ENCODE measurements at regions not wholly inside any gene's neighbourhood (a gene's known extent, or its start where the extent isn't known, plus 50 kb on each side); places are given as distances from the start of the nearest gene placed in this dataset.

DNA sequence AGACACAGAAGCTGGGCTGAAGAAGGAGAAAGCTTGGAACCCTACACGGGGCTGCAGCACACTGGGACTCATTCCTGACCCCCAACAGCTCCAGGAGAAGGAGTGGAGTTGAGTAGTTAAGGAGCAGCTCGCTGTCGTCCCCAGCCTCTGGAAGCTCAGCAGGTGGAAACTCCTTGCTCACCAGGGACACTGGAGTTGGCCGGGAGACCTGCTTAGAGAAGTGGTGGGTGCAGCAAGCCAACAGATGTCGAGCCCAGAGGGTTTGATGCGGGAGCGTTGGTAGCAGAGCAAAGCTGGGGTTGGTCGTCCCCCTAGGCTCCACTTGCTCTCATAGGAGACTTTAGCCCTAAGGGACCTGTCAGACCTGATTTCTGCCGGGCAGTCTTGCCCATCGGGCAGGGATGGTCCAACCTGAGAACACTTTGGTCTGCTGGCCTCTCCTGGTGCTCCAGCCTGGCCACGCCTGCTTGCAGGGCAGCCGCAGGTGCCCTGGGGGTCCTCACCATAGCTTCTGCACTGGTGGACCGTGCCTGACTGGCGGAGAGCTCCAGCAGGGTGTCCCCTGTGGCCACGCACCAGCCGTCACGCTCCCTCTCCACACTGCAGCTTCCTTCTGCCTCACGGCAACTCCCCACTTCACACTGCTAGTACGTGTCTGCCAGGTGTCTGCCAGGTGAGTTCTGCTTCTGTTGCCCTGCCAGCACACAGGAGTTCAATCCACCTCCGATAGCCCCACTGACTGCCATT is 353.7 kb downstream of the GASK1B start:
- no peak overlapping the region for H3K27ac ChIP-seq
- H3K79me2 ChIP-seq (ENCODE audit: insufficient read depth, low read depth), result no peaks in the 10 kb centered on the region
- no peaks in the 10 kb centered on the region for H3K36me3 ChIP-seq (ENCODE audit: insufficient read depth)
- H3K27me3 ChIP-seq (ENCODE audit: insufficient read depth, low read depth), result no peaks in the 10 kb centered on the region
- no peaks in the 10 kb centered on the region for H3K4me1 ChIP-seq (ENCODE audit: low read depth, poor library complexity, severe bottlenecking)
- no peak for TF ChIP-seq CTCF (conservative IDR thresholded peaks at IDR 0.05; ENCODE audit: low read depth, low read length)
- H3K4me2 ChIP-seq, result no peak overlapping the region
- H2AFZ ChIP-seq (ENCODE audit: low read depth), result no peak overlapping the region
- no peaks in the 10 kb centered on the region for H4K20me1 ChIP-seq (ENCODE audit: insufficient read depth)
- no peak overlapping the region for H3K9ac ChIP-seq
- H3K4me3 ChIP-seq (IDR thresholded peaks at IDR 0.05; ENCODE audit: insufficient read depth, low read depth, low read length), result no peak overlapping the region

DNA sequence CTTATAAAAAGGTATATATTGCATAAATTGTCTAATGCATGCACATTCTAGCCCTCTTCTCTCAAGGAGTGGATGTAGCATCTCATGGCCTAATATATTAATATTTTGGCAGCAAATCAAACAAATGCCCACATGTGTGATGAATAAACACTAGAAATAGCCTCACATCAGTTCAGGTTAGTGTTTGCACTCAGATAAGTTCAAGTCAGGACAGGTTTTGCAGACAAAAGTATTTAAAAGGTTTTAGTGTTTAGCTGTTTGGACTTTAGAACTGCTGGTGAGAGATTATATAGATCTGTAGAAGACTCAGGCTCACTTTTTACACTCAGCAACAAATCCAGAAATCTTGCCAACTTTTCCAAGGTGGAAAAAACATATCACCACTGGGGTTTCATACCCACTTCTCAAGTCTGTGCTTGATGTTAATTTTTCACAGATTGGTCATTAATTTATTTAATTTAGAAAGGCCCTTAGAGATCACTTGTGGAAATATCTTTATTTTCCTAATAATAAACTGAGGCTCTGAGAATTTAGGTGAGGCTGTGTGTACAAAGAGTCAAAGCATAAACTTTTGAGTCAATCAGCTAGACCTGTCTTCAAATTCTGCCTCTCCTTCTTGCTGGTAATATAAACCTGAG is 362.6 kb downstream of the GASK1B start:
- Histone ChIP-seq H3K4me3 (IDR thresholded peaks at IDR 0.05; ENCODE audit: insufficient read depth, low read depth, low read length) (no peak overlapping the region), H3K9ac (no peak overlapping the region), H3K36me3 (ENCODE audit: insufficient read depth) (no peaks in the 10 kb centered on the region), H3K79me2 (ENCODE audit: insufficient read depth, low read depth) (no peaks in the 10 kb centered on the region), H4K20me1 (ENCODE audit: insufficient read depth) (no peaks in the 10 kb centered on the region), H3K4me1 (ENCODE audit: low read depth, poor library complexity, severe bottlenecking) (no peaks in the 10 kb centered on the region), H3K27ac (no peak overlapping the region), H3K4me2 (no peak overlapping the region), H3K27me3 (ENCODE audit: insufficient read depth, low read depth) (no peaks in the 10 kb centered on the region), H2AFZ (ENCODE audit: low read depth) (no peak overlapping the region)
- no peak for TF ChIP-seq CTCF (conservative IDR thresholded peaks at IDR 0.05; ENCODE audit: low read depth, low read length)

DNA sequence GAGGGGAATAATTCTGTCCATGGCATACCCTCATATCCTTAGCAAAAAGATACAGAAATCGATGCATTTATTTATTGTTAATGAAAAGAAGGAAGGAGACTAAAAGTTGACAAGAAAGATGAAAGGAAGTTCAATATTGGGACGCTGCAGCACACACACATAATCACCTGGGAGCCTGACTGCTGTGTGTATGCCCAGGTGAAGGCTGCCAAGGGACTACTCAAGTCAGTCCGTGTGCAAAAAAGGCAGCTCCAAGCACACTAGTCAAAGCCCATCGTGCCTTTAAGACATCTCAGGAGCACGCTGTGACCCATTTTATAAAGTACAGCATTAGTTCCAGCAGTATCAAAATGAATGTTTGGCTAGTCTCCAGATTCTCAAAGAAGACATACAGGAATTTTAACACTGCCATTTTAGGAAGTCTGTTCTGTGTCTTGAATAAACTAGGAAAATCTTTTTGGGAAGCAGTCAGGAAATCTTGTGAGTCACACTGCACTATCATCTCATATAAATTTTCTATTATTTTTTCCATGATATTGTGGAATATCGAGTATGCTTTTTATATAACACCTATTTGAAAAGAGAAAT is 363.9 kb downstream of the GASK1B start:
- Histone ChIP-seq H3K27me3 (ENCODE audit: insufficient read depth, low read depth) (no peaks in the 10 kb centered on the region), H4K20me1 (ENCODE audit: insufficient read depth) (no peaks in the 10 kb centered on the region), H3K9ac (no peak overlapping the region), H3K36me3 (ENCODE audit: insufficient read depth) (no peaks in the 10 kb centered on the region), H3K79me2 (ENCODE audit: insufficient read depth, low read depth) (no peaks in the 10 kb centered on the region), H3K4me3 (IDR thresholded peaks at IDR 0.05; ENCODE audit: insufficient read depth, low read depth, low read length) (no peak overlapping the region), H3K27ac (no peak overlapping the region), H3K4me1 (ENCODE audit: low read depth, poor library complexity, severe bottlenecking) (no peaks in the 10 kb centered on the region), H2AFZ (ENCODE audit: low read depth) (no peak overlapping the region), H3K4me2 (no peak overlapping the region)
- TF ChIP-seq CTCF (conservative IDR thresholded peaks at IDR 0.05; ENCODE audit: low read depth, low read length), result no peak

- no peaks in the 10 kb centered on the region for H3K27me3 ChIP-seq (ENCODE audit: insufficient read depth, low read depth)
- no peak for TF ChIP-seq CTCF (conservative IDR thresholded peaks at IDR 0.05; ENCODE audit: low read depth, low read length)
- no peaks in the 10 kb centered on the region for H4K20me1 ChIP-seq (ENCODE audit: insufficient read depth)
- no peak overlapping the region for H3K4me2 ChIP-seq
- no peaks in the 10 kb centered on the region for H3K79me2 ChIP-seq (ENCODE audit: insufficient read depth, low read depth)
- H3K27ac ChIP-seq, result no peak overlapping the region
- no peaks in the 10 kb centered on the region for H3K4me1 ChIP-seq (ENCODE audit: low read depth, poor library complexity, severe bottlenecking)
- H3K36me3 ChIP-seq (ENCODE audit: insufficient read depth), result no peaks in the 10 kb centered on the region
- H2AFZ ChIP-seq (ENCODE audit: low read depth), result no peak overlapping the region
- H3K4me3 ChIP-seq (IDR thresholded peaks at IDR 0.05; ENCODE audit: insufficient read depth, low read depth, low read length), result no peak overlapping the region
- H3K9ac ChIP-seq, result no peak overlapping the region
Observed at GRCh38 chr4:157806184-157806583, 366.6 kb downstream of the GASK1B start.
